HepG2 (cell line): ENCODE measurements at regions not wholly inside any gene's neighbourhood (a gene's known extent, or its start where the extent isn't known, plus 50 kb on each side); places are given as distances from the start of the nearest gene placed in this dataset.

Experiments
- ATAC-seq: fragments of 200-7000 bp; cut with Tn5 transposase; 3 replicates; pipeline ENCODE4 v1.9.1; 2020; ENCODE audit warnings: mild to moderate bottlenecking, moderate library complexity
- BruUV-seq: library from RNA; stranded (reverse); fragments of 400-500 nt; replicated peaks from 2 replicates; lab custom pipeline; 2021; lab: Mats Ljungman, UMichigan
- CTCF ChIA-PET: fragments of 300-600 bp; formaldehyde crosslinking; extraction: SDS; loops from one replicate; lab custom pipeline; 2021; ENCODE audit warnings: low total read pairs, inconsistent platforms, low intra/inter-chr PET ratio; lab: Yijun Ruan, JAX
- POLR2A ChIA-PET: fragments of 350-600 bp; sonication (Branson Sonifier 250); formaldehyde crosslinking; loops from one replicate; lab custom pipeline; 2020; ENCODE audit warnings: antibody characterized with exemption, inconsistent platforms; lab: Yijun Ruan, JAX
- DNase-seq: peaks from one replicate; pipeline ENCODE4 v3.0.0-alpha.2; 2015; ENCODE audit warnings: low spot score
- FAIRE-seq: peaks from 3 replicates; lab custom pipeline; 2011; peaks lifted over from hg19 to GRCh38; lab: Jason Lieb, UNC
- H2AFZ ChIP-seq: one replicate; pipeline ENCODE4 v1.6.1; 2011; ENCODE audit warnings: low read length, inconsistent platforms
- H3K27ac ChIP-seq: fragments of 300-600 bp; 3 replicates; pipeline ENCODE4 v1.8.0; 2011; ENCODE audit warnings: mixed run types, mild to moderate bottlenecking, mixed read lengths, low read length, inconsistent platforms; ENCODE audit not compliant: insufficient read depth; ENCODE audit errors: extremely low read length
- H3K27me3 ChIP-seq, 2 experiments: fragments of 200-600 bp in 1 of 2; 2 replicates in 1 of 2; 3 replicates in 1 of 2; pipeline versions ENCODE4 v1.6.0 to v1.8.0; 2011; ENCODE audit warnings: low read length in 2 of 2, mild to moderate bottlenecking in 2 of 2, moderate library complexity in 2 of 2, inconsistent platforms in 1 of 2; ENCODE audit not compliant: insufficient read depth in 2 of 2, control insufficient read depth in 1 of 2
- H3K36me3 ChIP-seq, 2 experiments: fragments of 200-600 bp in 1 of 2; replicated peaks in 1 of 2; 2 replicates in 1 of 2; 3 replicates in 1 of 2; pipeline versions ENCODE4 v1.5.1 to v1.8.0; 2011; ENCODE audit warnings: low read length in 2 of 2, inconsistent platforms in 1 of 2; ENCODE audit not compliant: insufficient read depth in 2 of 2, control insufficient read depth in 1 of 2
- H3K4me1 ChIP-seq: 2 replicates; pipeline ENCODE4 v1.5.1; 2012; ENCODE audit warnings: low read length, inconsistent platforms; ENCODE audit not compliant: insufficient read depth
- H3K4me2 ChIP-seq: 2 replicates; pipeline ENCODE4 v1.6.0; 2011; ENCODE audit warnings: low read depth, low read length, inconsistent platforms
- H3K4me3 ChIP-seq, 3 experiments: fragments of 200-600 bp in 1 of 3; sonication (generic), shearing (Covaris generic) in 1 of 3; replicated peaks in 1 of 3; 2 replicates each; pipeline ENCODE4 v1.5.1; 2011 to 2016; ENCODE audit warnings: low read length in 3 of 3, inconsistent platforms in 2 of 3, low read depth in 2 of 3, mild to moderate bottlenecking in 2 of 3, control low read depth in 1 of 3, mixed read lengths in 1 of 3; ENCODE audit not compliant: insufficient read depth in 1 of 3
- H3K79me2 ChIP-seq: one replicate; pipeline ENCODE4 v1.6.1; 2011; ENCODE audit warnings: low read length, inconsistent platforms; ENCODE audit not compliant: insufficient read depth
- H3K9ac ChIP-seq: 2 replicates; pipeline ENCODE4 v1.6.0; 2011; ENCODE audit warnings: mild to moderate bottlenecking, low read depth, low read length, inconsistent platforms; ENCODE audit not compliant: insufficient read depth
- H3K9me3 ChIP-seq: 2 replicates; pipeline ENCODE4 v1.5.1; 2012; ENCODE audit warnings: mild to moderate bottlenecking, low read length
- H4K20me1 ChIP-seq: 2 replicates; pipeline ENCODE4 v1.6.0; 2011; ENCODE audit warnings: inconsistent platforms, mild to moderate bottlenecking, low read length, moderate library complexity; ENCODE audit not compliant: insufficient read depth
- ATRX ChIP-seq: sonication (generic); formaldehyde crosslinking; IDR thresholded peaks from 2 replicates; pipeline ENCODE4 v1.4.0; 2020; ENCODE audit warnings: missing genetic modification reagents, borderline replicate concordance
- CCAR2 ChIP-seq: fragments of 200-400 bp; formaldehyde crosslinking; optimal IDR thresholded peaks from 2 replicates; pipeline ENCODE3; 2018; ENCODE audit warnings: low read depth, mild to moderate bottlenecking, low read length, moderate library complexity
- HNRNPUL1 ChIP-seq: fragments of 200-400 bp; formaldehyde crosslinking; IDR thresholded peaks from 2 replicates; pipeline ENCODE4 v1.6.1; 2017; ENCODE audit warnings: low read depth, mild to moderate bottlenecking, low read length, moderate library complexity
- KLF11 ChIP-seq: IDR thresholded peaks from 2 replicates; pipeline ENCODE4 v1.6.1; 2016; ENCODE audit warnings: missing compliant biosample characterization
- NCOA1 ChIP-seq: sonication (generic); formaldehyde crosslinking; IDR thresholded peaks from 2 replicates; pipeline ENCODE4 v1.9.0; 2021; ENCODE audit warnings: missing genetic modification reagents
- NCOA5 ChIP-seq: sonication (generic); formaldehyde crosslinking; IDR thresholded peaks from 2 replicates; pipeline ENCODE4 v1.4.0; 2020; ENCODE audit warnings: missing genetic modification reagents
- NFIB ChIP-seq: sonication (generic); formaldehyde crosslinking; IDR thresholded peaks from 2 replicates; pipeline ENCODE4 v1.9.0; 2021; ENCODE audit warnings: missing genetic modification reagents, mild to moderate bottlenecking, borderline replicate concordance
- ONECUT2 ChIP-seq: sonication (generic); formaldehyde crosslinking; IDR thresholded peaks from 2 replicates; pipeline ENCODE4 v1.4.0; 2020; ENCODE audit warnings: missing genetic modification reagents
- SIN3B ChIP-seq: fragments of 150-350 bp; IDR thresholded peaks from 2 replicates; pipeline ENCODE4 v1.6.1; 2014; ENCODE audit warnings: low read length
- TEAD3 ChIP-seq: optimal IDR thresholded peaks from 2 replicates; pipeline ENCODE3; 2016; ENCODE audit warnings: borderline replicate concordance
- ZNF24 ChIP-seq: fragments of 450-650 bp; IDR thresholded peaks from 2 replicates; pipeline ENCODE4 v1.6.1; 2017; ENCODE audit warnings: antibody characterized with exemption, mild to moderate bottlenecking
- ZNF260 ChIP-seq: sonication (generic); formaldehyde crosslinking; IDR thresholded peaks from 2 replicates; pipeline ENCODE4 v1.4.0; 2020; ENCODE audit warnings: missing genetic modification reagents, low read depth, mild to moderate bottlenecking, borderline replicate concordance
- ZNF773 ChIP-seq: sonication (generic); formaldehyde crosslinking; IDR thresholded peaks from 2 replicates; pipeline ENCODE4 v1.4.0; 2020; ENCODE audit warnings: missing genetic modification reagents, borderline replicate concordance
- WGBS: methylation state at CpG from one replicate; pipeline ENCODE4 v1.1.6; 2017; ENCODE audit warnings: low lambda C conversion rate; 5-methylcytosine and 5-hydroxymethylcytosine counted together
- in situ Hi-C: cut with HindIII; loops from 2 replicates; pipeline ENCODE4 v1.10.0; 2017; ENCODE audit warnings: low pct_unique_long_range_greater_than_20kb; ENCODE audit not compliant: extremely low pct_ligation_motif_present
- intact Hi-C: fragments of 100-400 bp; cut with micrococcal nuclease; formaldehyde crosslinking; loops from one replicate; pipeline ENCODE4 v1.10.0; 2022; ENCODE audit not compliant: unreplicated experiment
- TF ChIP-seq, protein P1 (sequence below): sonication (generic); formaldehyde crosslinking; IDR thresholded peaks from 2 replicates; pipeline ENCODE4 v1.4.0; 2020; ENCODE audit warnings: mild to moderate bottlenecking, missing genetic modification reagents

DNA sequence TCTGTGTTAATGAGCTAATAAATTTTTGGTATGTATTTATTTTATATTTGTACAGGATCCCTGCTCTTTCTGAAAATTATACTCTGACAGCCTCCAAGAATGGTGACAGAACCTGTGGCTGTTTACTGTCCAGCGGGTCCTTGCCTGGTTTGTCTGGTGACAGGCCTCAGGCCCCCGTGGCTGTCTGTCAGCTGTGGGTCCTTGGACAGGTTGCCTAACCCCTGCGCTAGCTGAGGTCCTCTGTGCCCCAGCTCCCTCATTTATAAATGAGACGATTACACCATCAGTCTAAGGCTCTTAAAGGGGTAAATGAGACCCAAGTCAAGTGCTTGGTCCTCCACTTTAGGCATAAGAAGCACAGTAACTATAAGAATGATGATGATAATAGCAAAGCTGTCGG lies 125.1 kb upstream of the COL5A1 start:
- 27% methylated on average over 3 of the region's 5 CpGs for WGBS
- no peaks in the 10 kb centered on the region for H3K9me3 ChIP-seq
- no peak overlapping the region for H3K4me2 ChIP-seq
- no peak overlapping the region for H3K27ac ChIP-seq
- no peaks in the 10 kb centered on the region for H3K79me2 ChIP-seq
- CTCF ChIA-PET: no interaction called here
- no peaks in the 10 kb centered on the region for H4K20me1 ChIP-seq
- TF ChIP-seq HNRNPUL1: no peak
- TF ChIP-seq NCOA5 (CRISPR knock-in tag): no peak
- no peak for TF ChIP-seq NCOA1 (CRISPR knock-in tag)
- TF ChIP-seq NFIB (CRISPR knock-in tag): no peak
- TF ChIP-seq ATRX (CRISPR knock-in tag): no peak
- no peak for TF ChIP-seq SIN3B
- no peak for TF ChIP-seq TEAD3 (CRISPR knock-in tag)
- no peak for TF ChIP-seq ZNF773 (CRISPR knock-in tag)
- TF ChIP-seq ONECUT2 (CRISPR knock-in tag): no peak
- no peak overlapping the region for H3K9ac ChIP-seq
- no peak overlapping the region for H2AFZ ChIP-seq
- FAIRE-seq: no peak
- no peaks in the 10 kb centered on the region for H3K4me1 ChIP-seq
- no peak for DNase-seq
- no peaks in the 10 kb centered on the region for H3K36me3 ChIP-seq
- no peak for ATAC-seq
- H3K27me3 ChIP-seq: peaks cover 9 to 60% of the 10 kb centered on the region in 2 experiments; a peak in 3 of 5 replicates
- BruUV-seq: no TSS peak
- intact Hi-C loops (no loop called here), in situ Hi-C loops (no loop called here)
- no peak overlapping the region for H3K4me3 ChIP-seq
- POLR2A ChIA-PET: no interaction called here

DNA sequence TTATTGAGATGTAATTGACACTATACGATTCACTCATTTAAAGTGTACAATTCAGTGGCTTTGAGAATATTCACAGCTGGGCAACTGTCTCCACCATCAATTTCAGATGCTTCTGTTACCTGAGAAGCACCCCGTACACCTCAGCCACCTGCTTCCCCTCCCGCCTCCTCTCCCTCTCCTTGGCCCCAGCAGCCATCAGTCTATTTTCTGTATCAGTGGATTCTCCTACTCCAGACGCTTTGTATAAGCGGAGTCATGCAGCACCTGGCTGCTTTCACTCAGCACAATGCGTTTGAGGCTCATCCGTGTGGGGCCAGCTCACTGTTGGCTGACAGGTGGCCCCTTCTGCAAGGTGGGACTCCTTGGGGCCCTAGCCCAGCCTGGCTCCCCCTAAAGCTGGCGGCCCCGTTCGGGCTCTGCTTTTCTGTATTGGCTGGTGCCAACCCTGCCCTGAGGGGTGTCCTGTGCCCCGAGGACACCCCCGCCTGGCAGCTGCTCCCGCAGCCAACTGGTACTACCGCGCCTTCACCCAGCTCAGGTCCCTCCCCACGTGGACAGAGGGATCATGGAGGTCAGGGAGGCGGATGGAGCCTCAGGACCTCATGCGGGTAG lies 124.4 kb upstream of the COL5A1 start:
- Histone ChIP-seq H3K79me2 (no peaks in the 10 kb centered on the region), H4K20me1 (no peaks in the 10 kb centered on the region), H3K27ac (no peak overlapping the region), H2AFZ (no peak overlapping the region), H3K4me2 (no peak overlapping the region), H3K4me3 (no peak overlapping the region), H3K9ac (no peak overlapping the region), H3K4me1 (no peaks in the 10 kb centered on the region), H3K36me3 (no peaks in the 10 kb centered on the region), H3K9me3 (no peaks in the 10 kb centered on the region), H3K27me3 (peaks cover 9 to 59% of the 10 kb centered on the region in 2 experiments; a peak in 3 of 5 replicates)
- no peak for FAIRE-seq
- in situ Hi-C loops: no loop called here
- ChIA-PET POLR2A (no interaction called here), CTCF (no interaction called here)
- BruUV-seq: no TSS peak
- intact Hi-C loops: no loop called here
- no peak for ATAC-seq
- WGBS: 42% methylated on average over 9 of the region's 18 CpGs
- DNase-seq: no peak
- TF ChIP-seq, protein P1, sequence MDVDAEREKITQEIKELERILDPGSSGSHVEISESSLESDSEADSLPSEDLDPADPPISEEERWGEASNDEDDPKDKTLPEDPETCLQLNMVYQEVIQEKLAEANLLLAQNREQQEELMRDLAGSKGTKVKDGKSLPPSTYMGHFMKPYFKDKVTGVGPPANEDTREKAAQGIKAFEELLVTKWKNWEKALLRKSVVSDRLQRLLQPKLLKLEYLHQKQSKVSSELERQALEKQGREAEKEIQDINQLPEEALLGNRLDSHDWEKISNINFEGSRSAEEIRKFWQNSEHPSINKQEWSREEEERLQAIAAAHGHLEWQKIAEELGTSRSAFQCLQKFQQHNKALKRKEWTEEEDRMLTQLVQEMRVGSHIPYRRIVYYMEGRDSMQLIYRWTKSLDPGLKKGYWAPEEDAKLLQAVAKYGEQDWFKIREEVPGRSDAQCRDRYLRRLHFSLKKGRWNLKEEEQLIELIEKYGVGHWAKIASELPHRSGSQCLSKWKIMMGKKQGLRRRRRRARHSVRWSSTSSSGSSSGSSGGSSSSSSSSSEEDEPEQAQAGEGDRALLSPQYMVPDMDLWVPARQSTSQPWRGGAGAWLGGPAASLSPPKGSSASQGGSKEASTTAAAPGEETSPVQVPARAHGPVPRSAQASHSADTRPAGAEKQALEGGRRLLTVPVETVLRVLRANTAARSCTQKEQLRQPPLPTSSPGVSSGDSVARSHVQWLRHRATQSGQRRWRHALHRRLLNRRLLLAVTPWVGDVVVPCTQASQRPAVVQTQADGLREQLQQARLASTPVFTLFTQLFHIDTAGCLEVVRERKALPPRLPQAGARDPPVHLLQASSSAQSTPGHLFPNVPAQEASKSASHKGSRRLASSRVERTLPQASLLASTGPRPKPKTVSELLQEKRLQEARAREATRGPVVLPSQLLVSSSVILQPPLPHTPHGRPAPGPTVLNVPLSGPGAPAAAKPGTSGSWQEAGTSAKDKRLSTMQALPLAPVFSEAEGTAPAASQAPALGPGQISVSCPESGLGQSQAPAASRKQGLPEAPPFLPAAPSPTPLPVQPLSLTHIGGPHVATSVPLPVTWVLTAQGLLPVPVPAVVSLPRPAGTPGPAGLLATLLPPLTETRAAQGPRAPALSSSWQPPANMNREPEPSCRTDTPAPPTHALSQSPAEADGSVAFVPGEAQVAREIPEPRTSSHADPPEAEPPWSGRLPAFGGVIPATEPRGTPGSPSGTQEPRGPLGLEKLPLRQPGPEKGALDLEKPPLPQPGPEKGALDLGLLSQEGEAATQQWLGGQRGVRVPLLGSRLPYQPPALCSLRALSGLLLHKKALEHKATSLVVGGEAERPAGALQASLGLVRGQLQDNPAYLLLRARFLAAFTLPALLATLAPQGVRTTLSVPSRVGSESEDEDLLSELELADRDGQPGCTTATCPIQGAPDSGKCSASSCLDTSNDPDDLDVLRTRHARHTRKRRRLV: no peak
- no peak for TF ChIP-seq ZNF260 (CRISPR knock-in tag)
- no peak for TF ChIP-seq KLF11 (CRISPR knock-in tag)
- no peak for TF ChIP-seq ONECUT2 (CRISPR knock-in tag)
- TF ChIP-seq ZNF24: no peak
- no peak for TF ChIP-seq CCAR2
